Nephron progenitor cell (in vitro differentiated cells): ENCODE measurements at regions not wholly inside any gene's neighbourhood (a gene's known extent, or its start where the extent isn't known, plus 50 kb on each side); places are given as distances from the start of the nearest gene placed in this dataset.

ENCODE experiments used
- DNase-seq: peaks from one replicate; pipeline ENCODE4 v3.0.0; 2021
- H3K27ac Mint-ChIP-seq: 2 replicates; pipeline ENCODE4 v1.8.0; 2021; ENCODE audit warnings: mild to moderate bottlenecking, moderate library complexity, mixed read lengths
- H3K27me3 Mint-ChIP-seq: 2 replicates; pipeline ENCODE4 v1.8.0; 2021; ENCODE audit warnings: mild to moderate bottlenecking, low read depth, mixed read lengths; ENCODE audit not compliant: poor library complexity
- H3K36me3 Mint-ChIP-seq: 2 replicates; pipeline ENCODE4 v1.8.0; 2021; ENCODE audit warnings: low read depth, mixed read lengths
- H3K4me1 Mint-ChIP-seq: 2 replicates; pipeline ENCODE4 v1.8.0; 2021; ENCODE audit warnings: mixed read lengths
- H3K4me3 Mint-ChIP-seq: 2 replicates; pipeline ENCODE4 v1.8.0; 2021; ENCODE audit warnings: mild to moderate bottlenecking, moderate library complexity, mixed read lengths
- H3K9me3 Mint-ChIP-seq: 2 replicates; pipeline ENCODE4 v1.8.0; 2021; ENCODE audit warnings: mild to moderate bottlenecking, moderate library complexity, mixed read lengths
- CTCF ChIP-seq: fragments of 200-600 bp; sonication (generic); IDR thresholded peaks from 2 replicates; pipeline ENCODE4 v1.5.0; 2021; ENCODE audit warnings: antibody characterized with exemption

GRCh38 chr18:68543344-68543743 lies 171.6 kb downstream of the TMX3 start:
- no peak for DNase-seq
- no peaks in the 10 kb centered on the region for H3K36me3 Mint-ChIP-seq
- no peak overlapping the region for H3K27ac Mint-ChIP-seq
- peaks cover 4% of the 10 kb centered on the region for H3K4me1 Mint-ChIP-seq
- TF ChIP-seq CTCF = no peak
- H3K27me3 Mint-ChIP-seq = no peaks in the 10 kb centered on the region
- H3K9me3 Mint-ChIP-seq = no peaks in the 10 kb centered on the region
- no peak overlapping the region for H3K4me3 Mint-ChIP-seq

- Mint-ChIP-seq H3K27me3 (no peaks in the 10 kb centered on the region), H3K4me3 (no peak overlapping the region), H3K9me3 (no peaks in the 10 kb centered on the region), H3K4me1 (peaks cover 4% of the 10 kb centered on the region), H3K27ac (no peak overlapping the region), H3K36me3 (no peaks in the 10 kb centered on the region)
- no peak for DNase-seq
- TF ChIP-seq CTCF = no peak
These were observed 172.1 kb downstream of the TMX3 start for GRCh38 chr18:68542846-68543245.

GRCh38 chr18:68533641-68534040 lies 181.3 kb downstream of the TMX3 start:
- H3K4me1 Mint-ChIP-seq = no peaks in the 10 kb centered on the region
- H3K36me3 Mint-ChIP-seq = no peaks in the 10 kb centered on the region
- TF ChIP-seq CTCF = no peak
- H3K27ac Mint-ChIP-seq = no peak overlapping the region
- no peak for DNase-seq
- no peaks in the 10 kb centered on the region for H3K27me3 Mint-ChIP-seq
- H3K9me3 Mint-ChIP-seq = no peaks in the 10 kb centered on the region
- no peak overlapping the region for H3K4me3 Mint-ChIP-seq

GRCh38 chr18:68532328-68532885 lies 182.5 kb downstream of the TMX3 start:
- Mint-ChIP-seq H3K36me3 (no peaks in the 10 kb centered on the region), H3K27me3 (no peaks in the 10 kb centered on the region), H3K4me3 (no peak overlapping the region), H3K9me3 (no peaks in the 10 kb centered on the region), H3K27ac (no peak overlapping the region), H3K4me1 (no peaks in the 10 kb centered on the region)
- DNase-seq = no peak
- no peak for TF ChIP-seq CTCF

- Mint-ChIP-seq H3K27me3 (no peaks in the 10 kb centered on the region), H3K27ac (no peak overlapping the region), H3K4me1 (no peaks in the 10 kb centered on the region), H3K36me3 (no peaks in the 10 kb centered on the region), H3K4me3 (no peak overlapping the region), H3K9me3 (no peaks in the 10 kb centered on the region)
- DNase-seq = no peak
- no peak for TF ChIP-seq CTCF
These were observed 189.8 kb downstream of the TMX3 start for GRCh38 chr18:68525091-68525490.

- H3K9me3 Mint-ChIP-seq = no peaks in the 10 kb centered on the region
- H3K4me3 Mint-ChIP-seq = no peak overlapping the region
- H3K36me3 Mint-ChIP-seq = no peaks in the 10 kb centered on the region
- DNase-seq = no peak
- H3K27me3 Mint-ChIP-seq = no peaks in the 10 kb centered on the region
- no peaks in the 10 kb centered on the region for H3K4me1 Mint-ChIP-seq
- H3K27ac Mint-ChIP-seq = no peak overlapping the region
- TF ChIP-seq CTCF = no peak
These were observed 194.4 kb downstream of the TMX3 start for GRCh38 chr18:68520406-68521075.
